Peyer's patch (tissue), 4 donors: ENCODE measurements at regions not wholly inside any gene's neighbourhood (a gene's known extent, or its start where the extent isn't known, plus 50 kb on each side); places are given as distances from the start of the nearest gene placed in this dataset.

Source experiments
- DNase-seq, 3 donors: peaks; one replicate each; pipeline ENCODE4 v3.0.0-alpha.2; 2017 to 2019
- H3K27ac ChIP-seq, 4 donors: fragments of 200-600 bp; sonication (generic); one replicate each; pipeline ENCODE4 v1.5.1; 2016 to 2019
- H3K27me3 ChIP-seq, 2 donors: fragments of 200-600 bp; sonication (generic); one replicate each; pipeline ENCODE4 v1.5.1; 2019
- H3K36me3 ChIP-seq, 3 donors: fragments of 200-600 bp; sonication (generic); one replicate each; pipeline ENCODE4 v1.5.1; 2016 to 2019
- H3K4me1 ChIP-seq, 4 donors: fragments of 200-600 bp; sonication (generic); one replicate each; pipeline ENCODE4 v1.5.1; 2016 to 2019
- H3K4me3 ChIP-seq, 4 donors: fragments of 200-600 bp; sonication (generic); 1 replicate in 3 of 4; 2 replicates in 1 of 4; pipeline ENCODE4 v1.5.1; 2016 to 2019; ENCODE audit warnings: mild to moderate bottlenecking in 1 of 4
- H3K9me3 ChIP-seq, 4 donors: fragments of 200-600 bp; sonication (generic); one replicate each; pipeline ENCODE4 v1.5.1; 2016 to 2019; ENCODE audit warnings: mild to moderate bottlenecking in 1 of 4
- CTCF ChIP-seq, 6 experiments: fragments of 450-650 bp in 4 of 6; fragments of 200-600 bp in 2 of 6; sonication (generic) in 1 of 6; IDR thresholded peaks; one replicate each; pipeline ENCODE4 v1.5.1; 2017 to 2019; ENCODE audit warnings: antibody characterized with exemption in 6 of 6, mild to moderate bottlenecking in 3 of 6, moderate library complexity in 1 of 6
- POLR2A ChIP-seq, 2 donors: fragments of 450-650 bp; IDR thresholded peaks; one replicate each; pipeline ENCODE4 v1.5.1; 2017; ENCODE audit warnings: antibody characterized with exemption in 2 of 2, mild to moderate bottlenecking in 2 of 2, moderate library complexity in 2 of 2

- Histone ChIP-seq H3K36me3 (no peaks in the 10 kb centered on the region), H3K27me3 (no peaks in the 10 kb centered on the region), H3K4me3 (no peak overlapping the region), H3K9me3 (no peaks in the 10 kb centered on the region), H3K4me1 (no peaks in the 10 kb centered on the region), H3K27ac (no peak overlapping the region)
- no peak for TF ChIP-seq POLR2A (IDR thresholded peaks at IDR 0.05)
- TF ChIP-seq CTCF (IDR thresholded peaks at IDR 0.05): no peak
- DNase-seq: peak in 2 of 3 donors; percentile 46 to 51
Observed at GRCh38 chr6:170011204-170012036, 260.0 kb downstream of the ERMARD start.

DNA sequence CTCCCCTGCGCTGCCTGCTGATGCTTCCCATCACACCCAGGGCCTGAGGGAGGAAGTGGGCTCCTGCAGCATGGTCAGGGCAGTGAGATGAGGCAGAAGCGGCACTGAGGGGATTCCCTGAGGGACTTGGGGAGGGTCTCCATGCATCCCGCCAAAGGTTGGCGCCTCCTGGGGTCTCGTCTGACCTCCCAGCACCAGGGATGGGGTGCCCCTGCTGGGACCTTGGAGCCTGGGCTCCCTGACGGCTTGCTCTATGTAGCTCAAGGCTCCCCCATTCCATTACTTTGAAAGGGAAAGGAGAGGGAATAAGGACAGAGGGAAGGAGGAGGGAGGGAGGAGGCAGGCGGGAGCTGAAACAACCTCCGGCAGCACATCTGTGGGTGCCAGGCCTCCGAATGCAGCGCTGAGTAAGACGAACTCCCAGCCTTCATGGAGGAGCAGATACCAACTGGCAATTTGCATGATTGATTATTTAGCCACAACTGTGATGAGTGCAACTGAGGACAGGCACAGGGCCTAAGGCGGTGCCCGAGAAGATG is 259.3 kb downstream of the ERMARD start:
- Histone ChIP-seq H3K27ac (no peak overlapping the region), H3K27me3 (no peaks in the 10 kb centered on the region), H3K9me3 (no peaks in the 10 kb centered on the region), H3K4me1 (no peaks in the 10 kb centered on the region), H3K36me3 (no peaks in the 10 kb centered on the region), H3K4me3 (no peak overlapping the region)
- TF ChIP-seq CTCF (IDR thresholded peaks at IDR 0.05) (no peak), POLR2A (IDR thresholded peaks at IDR 0.05) (no peak)
- peak in 1 of 3 donors; percentile 29 for DNase-seq

DNA sequence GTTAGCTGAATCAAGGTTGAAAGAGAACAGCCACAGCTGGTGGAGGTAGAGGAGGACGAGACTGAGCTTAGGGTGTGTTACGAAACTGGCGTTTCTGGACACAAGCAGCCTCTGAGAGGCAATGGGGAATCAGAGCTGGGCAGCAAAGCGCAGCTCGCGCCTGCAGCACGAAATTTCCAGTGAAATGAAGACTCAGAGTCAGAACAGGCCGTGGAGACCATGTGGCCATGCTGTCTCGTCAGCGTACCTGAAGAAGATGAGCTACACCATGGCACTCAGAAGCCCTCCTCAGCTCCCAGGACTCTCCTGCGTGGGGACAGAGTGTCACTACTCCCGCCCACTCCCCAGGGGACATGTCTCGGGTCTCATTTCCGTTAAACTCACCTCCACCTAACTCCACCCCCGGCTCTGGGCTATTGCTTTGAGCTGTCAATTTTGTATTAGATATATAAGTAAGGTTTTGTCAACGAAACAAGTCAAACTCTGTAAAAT is 256.9 kb downstream of the ERMARD start:
- no peak for DNase-seq
- H3K9me3 ChIP-seq: no peaks in the 10 kb centered on the region
- TF ChIP-seq CTCF (IDR thresholded peaks at IDR 0.05): no peak
- no peak for TF ChIP-seq POLR2A (IDR thresholded peaks at IDR 0.05)

DNA sequence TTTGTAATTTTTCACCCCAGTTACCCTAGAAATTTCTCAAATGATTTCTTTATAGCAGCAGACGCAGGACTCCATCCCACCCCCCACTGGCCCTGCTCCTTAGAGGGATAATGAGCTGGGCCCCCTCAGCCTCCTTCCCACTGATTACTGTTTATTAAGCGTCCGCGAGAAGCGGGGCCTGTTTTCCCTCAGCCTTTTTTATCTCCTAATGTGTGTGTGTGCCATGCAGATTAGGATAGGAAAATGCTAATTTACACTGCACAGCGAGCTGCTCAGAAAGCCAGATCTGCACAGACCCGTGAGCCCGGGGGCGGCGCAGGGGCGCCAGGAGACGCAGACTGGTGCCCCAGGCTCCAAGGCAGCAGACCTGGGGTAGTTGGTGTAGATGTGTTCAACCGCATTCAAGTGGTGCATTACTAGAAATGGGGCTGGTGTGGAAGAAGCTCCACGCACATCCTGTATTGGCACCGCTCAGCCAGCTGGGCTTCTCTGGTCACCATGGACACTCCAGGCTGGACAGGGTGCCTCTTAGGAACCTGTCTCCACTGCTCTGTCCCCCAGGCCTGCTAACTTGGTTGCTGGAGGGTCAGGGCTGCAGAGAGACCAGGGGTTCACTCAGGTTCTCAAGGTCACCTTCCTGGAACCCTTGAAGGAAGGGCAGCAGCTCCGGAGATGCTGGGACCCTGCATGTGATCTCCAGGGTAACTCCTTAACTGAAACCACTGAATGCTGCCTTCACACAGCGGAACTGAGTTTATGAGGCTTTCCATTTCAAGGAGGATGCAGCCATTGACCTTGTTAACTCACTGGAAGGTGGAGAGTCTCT is 256.3 kb downstream of the ERMARD start:
- Histone ChIP-seq H3K36me3 (no peaks in the 10 kb centered on the region), H3K4me1 (no peaks in the 10 kb centered on the region), H3K4me3 (no peak overlapping the region), H3K27ac (no peak overlapping the region), H3K27me3 (no peaks in the 10 kb centered on the region), H3K9me3 (no peaks in the 10 kb centered on the region)
- peak in 1 of 3 donors; percentile 25 for DNase-seq
- TF ChIP-seq POLR2A (IDR thresholded peaks at IDR 0.05) (no peak), CTCF (IDR thresholded peaks at IDR 0.05) (no peak)

More for the DNA sequence above, 256.9 kb downstream of the ERMARD start:
- H3K4me1 ChIP-seq: no peaks in the 10 kb centered on the region
- H3K36me3 ChIP-seq: no peaks in the 10 kb centered on the region
- no peak overlapping the region for H3K4me3 ChIP-seq
- no peaks in the 10 kb centered on the region for H3K27me3 ChIP-seq
- no peak overlapping the region for H3K27ac ChIP-seq

- no peak overlapping the region for H3K4me3 ChIP-seq
- no peaks in the 10 kb centered on the region for H3K4me1 ChIP-seq
- no peaks in the 10 kb centered on the region for H3K36me3 ChIP-seq
- H3K27me3 ChIP-seq: no peaks in the 10 kb centered on the region
- no peak for TF ChIP-seq CTCF (IDR thresholded peaks at IDR 0.05)
- H3K27ac ChIP-seq: no peak overlapping the region
- peak in 1 of 3 donors; percentile 25 for DNase-seq
- H3K9me3 ChIP-seq: peaks cover 0 to under 1% (median 0%) of the 10 kb centered on the region in 4 donors
Observed at GRCh38 chr6:170006900-170007467, 255.6 kb downstream of the ERMARD start.
